GM19240 (cell line): ENCODE measurements at regions not wholly inside any gene's neighbourhood (a gene's known extent, or its start where the extent isn't known, plus 50 kb on each side); places are given as distances from the start of the nearest gene placed in this dataset.

Experiments
- DNase-seq: peaks from one replicate; pipeline ENCODE4 v3.0.0; 2011; ENCODE audit warnings: low spot score; ENCODE audit not compliant: insufficient read length

DNA sequence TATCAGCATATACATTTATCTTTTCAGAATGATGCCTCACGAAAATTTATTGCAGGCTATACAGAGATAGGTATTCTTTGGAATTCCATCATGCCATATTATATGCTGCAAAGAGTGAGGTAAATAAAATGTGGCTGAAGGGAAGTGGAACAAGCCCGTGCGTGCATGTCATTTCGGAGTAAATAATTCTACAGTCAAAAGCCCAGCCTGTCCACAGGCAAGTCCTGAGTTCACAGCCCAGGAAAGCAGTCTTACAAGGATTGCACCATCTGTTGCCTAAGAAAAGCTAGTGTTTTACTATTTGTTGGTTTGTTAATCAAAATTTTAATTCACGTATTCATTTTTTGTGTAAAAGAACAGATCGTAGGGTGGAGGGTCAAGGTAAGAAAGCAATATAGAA lies 292.4 kb upstream of the AKR1E2 start:
- DNase-seq: no peak

GRCh38 chr10:4532976-4533375 lies 293.0 kb upstream of the AKR1E2 start:
- DNase-seq: no peak

- DNase-seq: no peak
These were observed 293.5 kb upstream of the AKR1E2 start for GRCh38 chr10:4532467-4532866.

- no peak for DNase-seq
These were observed 294.0 kb upstream of the AKR1E2 start for GRCh38 chr10:4532011-4532410.

- no peak for DNase-seq
These were observed 296.7 kb upstream of the AKR1E2 start for GRCh38 chr10:4529266-4529665.

- DNase-seq: no peak
These were observed 298.6 kb upstream of the AKR1E2 start for GRCh38 chr10:4527281-4527970.

DNA sequence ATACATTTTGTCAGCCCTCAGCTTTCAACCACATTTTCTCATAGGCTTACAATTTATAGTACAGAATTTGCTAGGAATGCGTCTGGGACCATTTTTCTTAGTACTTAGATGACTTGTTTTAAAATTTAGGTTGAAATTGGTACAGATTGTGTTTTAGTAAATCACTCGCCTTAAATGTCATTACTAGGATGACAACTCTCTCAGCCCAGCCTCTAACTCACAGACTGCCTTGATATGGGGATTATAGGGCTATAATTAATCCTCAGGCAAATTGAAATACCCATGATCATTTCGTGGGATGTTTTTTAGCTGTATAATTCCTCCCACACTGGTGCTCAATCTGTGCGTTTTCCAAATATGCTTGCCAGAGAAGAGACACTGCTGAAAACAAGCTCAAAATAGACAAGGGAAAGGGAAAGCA lies 299.7 kb upstream of the AKR1E2 start:
- no peak for DNase-seq

DNA sequence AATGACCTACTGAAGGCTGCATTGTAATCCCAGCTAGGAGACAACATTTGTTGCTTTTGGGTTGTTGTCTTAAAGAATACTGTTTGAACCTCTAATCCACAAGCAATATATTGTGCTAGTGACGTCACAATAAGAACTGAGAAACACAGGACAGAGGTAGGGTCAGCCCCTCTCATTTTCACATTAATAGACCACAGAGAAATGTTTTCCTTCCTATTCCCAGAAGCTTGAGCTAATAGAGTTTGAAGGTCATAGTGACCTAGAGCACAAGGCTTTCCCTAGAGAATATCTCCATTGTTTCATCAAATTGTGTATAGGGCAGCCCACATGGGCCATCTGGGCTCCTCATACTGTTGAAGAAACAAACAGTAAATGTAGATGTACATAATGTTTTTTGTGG lies 300.9 kb upstream of the AKR1E2 start:
- no peak for DNase-seq

DNA sequence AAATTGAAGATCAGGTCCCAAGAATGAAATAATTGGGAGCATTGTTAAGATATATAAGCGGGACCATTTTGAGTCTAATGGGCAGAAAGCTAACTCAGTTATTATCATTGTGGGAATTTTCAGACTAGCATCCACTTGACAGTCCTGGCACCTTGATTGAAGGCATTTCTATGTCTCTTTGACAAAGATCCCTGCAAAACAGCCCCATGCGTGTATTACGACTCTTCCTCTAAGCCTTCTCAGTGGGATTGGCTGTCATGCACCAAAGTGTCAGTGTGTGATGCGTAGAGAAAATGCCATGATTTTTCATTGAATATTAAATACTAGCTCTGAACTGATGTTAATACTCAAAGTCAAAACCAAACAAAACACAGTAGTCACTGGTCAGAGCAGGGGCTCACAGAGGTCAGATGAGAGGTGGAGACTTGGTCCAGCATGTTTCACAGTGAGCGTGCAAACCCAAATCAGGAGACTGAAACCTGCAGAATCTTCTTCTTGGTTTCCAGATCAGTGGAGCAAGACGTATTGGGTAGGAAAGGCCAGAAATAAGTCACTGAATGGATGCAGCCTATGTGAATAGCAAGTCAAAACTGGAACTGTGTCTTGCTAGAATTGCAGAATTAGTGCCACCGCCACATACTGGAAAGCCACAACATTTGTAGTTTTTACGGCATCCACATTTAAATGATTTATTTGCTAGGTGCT lies 303.6 kb upstream of the AKR1E2 start:
- no peak for DNase-seq

DNA sequence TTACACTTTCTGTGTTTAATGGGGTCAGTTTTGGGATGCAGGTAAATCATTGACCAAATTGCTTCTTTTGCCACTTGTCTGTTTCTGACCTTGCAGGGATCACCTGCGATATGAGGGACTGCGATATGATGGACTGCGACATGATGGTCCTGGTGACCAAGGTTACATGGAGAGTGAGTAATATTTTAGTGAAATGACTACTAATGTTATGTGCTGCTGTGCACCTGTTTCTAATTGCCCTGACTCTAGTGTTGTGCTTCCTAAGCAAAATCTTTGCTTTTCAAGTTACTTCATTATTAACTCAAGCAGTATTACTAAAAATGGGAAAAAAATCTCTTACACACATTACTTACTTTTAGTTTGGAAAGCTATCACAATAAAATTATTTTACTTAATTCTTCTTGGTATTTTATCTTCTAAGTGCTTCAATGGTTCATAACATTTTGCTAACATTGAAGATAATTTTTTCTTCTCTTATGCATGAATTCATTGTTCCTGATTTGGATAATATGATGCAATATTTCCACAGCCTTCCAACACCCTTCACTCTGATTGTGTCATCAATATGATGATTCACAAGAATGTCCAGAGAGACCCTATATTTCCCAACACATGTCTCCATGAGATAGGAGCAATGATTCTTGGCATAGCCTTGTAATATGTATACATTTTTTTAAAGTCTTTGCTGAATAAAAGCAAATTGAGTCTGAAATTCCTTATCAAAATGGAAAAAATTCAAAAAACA lies 306.2 kb upstream of the AKR1E2 start:
- no peak for DNase-seq

- DNase-seq: no peak
These were observed 308.3 kb upstream of the AKR1E2 start for GRCh38 chr10:4517746-4518145.

DNA sequence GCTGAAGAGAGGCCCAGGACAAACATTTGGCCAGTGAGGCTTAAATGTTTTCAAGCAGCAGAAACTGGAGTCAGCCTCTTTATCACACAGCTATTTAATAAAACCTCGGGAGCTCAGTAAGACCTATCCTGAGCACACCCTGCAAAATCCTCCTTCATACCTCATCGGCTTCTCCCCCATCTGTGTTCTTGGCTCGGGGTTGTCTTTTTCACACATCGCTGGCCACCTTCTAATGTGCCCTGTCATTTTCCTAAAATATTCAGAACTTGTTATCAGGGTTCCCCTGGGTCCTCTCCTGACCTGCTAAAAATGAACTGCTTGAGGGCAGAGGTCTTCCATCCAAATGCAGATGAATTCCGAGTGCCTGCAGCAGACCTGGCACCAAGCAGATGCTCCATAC lies 310.3 kb upstream of the AKR1E2 start:
- DNase-seq: no peak

DNA sequence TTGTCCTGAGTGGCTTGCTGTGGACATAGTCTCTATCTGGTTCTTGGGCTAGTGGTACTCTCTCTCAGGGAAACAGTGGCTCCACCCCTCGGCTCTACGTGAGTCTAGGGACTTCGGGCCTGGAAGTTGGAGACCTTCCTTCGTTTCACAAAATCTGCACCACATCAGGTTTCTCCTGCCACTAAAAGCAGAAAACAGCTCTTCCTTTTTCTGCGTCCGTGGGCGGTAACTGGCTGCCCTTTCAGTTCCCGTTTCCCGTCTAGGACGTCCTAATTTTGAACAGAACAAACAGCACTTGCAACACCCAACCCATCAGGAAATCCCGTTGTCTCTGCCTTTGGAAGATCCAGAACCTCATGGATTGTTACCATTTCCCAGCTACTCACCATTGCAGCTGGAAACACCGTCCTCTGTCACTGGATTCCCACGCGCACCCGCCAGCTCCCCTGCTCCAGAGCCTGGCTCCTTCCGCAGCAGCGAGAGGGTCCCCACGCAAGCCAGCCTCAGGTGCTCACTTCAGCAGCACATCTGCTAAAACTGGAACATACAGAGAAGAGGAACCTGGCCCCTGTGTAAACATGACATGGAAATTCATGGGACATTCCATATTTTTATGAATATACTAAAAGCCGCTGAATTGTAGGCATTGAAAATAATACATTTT lies 311.4 kb upstream of the AKR1E2 start:
- DNase-seq: peak; percentile 6

GRCh38 chr10:4512671-4513240 lies 313.3 kb upstream of the AKR1E2 start:
- no peak for DNase-seq

GRCh38 chr10:4512196-4512595 lies 313.8 kb upstream of the AKR1E2 start:
- DNase-seq: no peak

DNA sequence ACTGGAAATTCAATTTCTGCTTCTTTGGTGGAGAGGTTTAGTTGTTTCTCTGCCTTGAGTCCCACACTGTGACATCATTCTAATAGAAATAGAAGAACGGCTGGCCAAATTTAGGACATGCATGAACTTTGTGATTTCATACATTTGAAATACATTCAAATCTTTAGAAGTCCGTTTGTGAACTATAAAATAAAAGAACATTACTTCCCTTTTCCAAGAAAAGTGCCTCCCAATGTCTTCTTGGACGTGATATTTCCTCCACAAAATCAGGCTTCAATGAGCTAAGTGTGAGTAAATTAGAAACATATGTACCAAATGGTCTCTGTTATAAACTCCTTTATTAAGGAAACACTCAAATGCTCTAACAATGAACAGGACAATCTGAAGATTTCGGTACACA lies 314.5 kb upstream of the AKR1E2 start:
- no peak for DNase-seq

DNA sequence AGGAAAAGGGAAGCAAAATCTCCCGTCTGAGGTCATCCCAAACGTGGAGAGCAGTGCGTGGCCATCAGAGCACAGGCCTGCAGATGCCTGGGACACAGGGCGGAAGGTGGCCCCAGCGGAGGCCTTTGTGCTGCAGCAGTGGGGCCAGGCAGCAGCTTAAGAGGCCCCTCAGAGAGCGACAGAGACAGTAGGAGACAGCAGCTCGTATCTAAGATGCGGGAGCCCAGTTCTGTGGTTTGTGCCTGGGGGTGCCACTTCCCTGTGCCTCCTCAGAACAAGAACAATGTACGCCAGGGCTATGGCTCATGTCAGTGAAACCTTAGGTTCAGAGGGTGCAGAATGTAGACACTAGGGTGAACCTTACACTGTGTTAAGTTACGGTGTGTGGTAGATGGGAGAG lies 316.6 kb upstream of the AKR1E2 start:
- DNase-seq: no peak

DNA sequence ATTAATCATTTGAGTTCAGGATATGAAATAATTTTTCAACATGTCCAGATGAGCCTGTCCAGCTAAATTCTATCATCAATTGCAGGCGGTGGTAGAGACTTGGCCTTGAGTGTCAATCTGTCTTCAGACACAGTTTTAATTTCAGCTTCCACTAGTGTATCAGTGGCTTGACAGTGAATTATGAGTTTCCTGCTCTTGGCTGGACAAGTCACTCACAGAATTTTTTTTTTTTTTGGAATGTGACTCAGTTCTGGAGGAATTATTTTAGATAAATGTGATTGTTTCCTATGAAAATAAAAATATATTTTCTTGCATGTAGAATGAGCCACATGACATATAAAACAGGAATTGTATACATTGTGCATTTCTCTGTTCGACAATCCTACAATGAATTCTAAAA lies 319.9 kb upstream of the AKR1E2 start:
- no peak for DNase-seq

GRCh38 chr10:4504550-4504949 lies 321.5 kb upstream of the AKR1E2 start:
- DNase-seq: no peak

DNA sequence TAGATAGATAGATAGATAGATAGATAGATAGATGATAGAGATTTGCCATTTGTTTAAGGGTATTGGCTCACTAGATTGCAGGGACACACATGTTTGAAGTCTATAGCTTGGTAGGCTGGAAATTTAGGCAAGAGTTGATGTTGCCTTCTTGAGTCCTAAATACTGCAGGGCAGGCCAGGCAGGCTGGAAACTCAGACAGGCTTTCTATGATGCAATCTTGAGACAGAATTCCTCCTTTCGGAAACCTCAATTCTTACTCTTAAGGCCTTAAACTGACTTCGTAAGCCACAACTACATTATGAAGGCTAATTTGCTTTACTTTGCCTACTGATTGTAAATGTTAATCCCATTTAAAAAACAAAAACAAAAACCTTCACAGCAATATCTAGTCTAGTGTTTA lies 322.9 kb upstream of the AKR1E2 start:
- DNase-seq: no peak

- no peak for DNase-seq
These were observed 324.7 kb upstream of the AKR1E2 start for GRCh38 chr10:4501306-4501705.
